ENCODE measurements at regions not wholly inside any gene's neighbourhood (a gene's known extent, or its start where the extent isn't known, plus 50 kb on each side); places are given as distances from the start of the nearest gene placed in this dataset.
A peak's percentile ranks its signal among the peaks of the same experiment; 100 is the strongest.

GRCh38 chr21:35324372-35325220, 275.5 kb upstream of the RUNX1 start:
- POLR2A ChIA-PET: no interaction called here
- Mint-ChIP-seq H3K36me3 (no peaks in the 10 kb centered on the region), H3K9me3 (no peaks in the 10 kb centered on the region), H3K27ac (no peak overlapping the region), H3K4me3 (no peak overlapping the region), H3K27me3 (peaks cover 0 to 2% (median 0%) of the 10 kb centered on the region in 5 donors), H3K4me1 (no peaks in the 10 kb centered on the region)
- ATAC-seq (no peak), DNase-seq (no peak)

- Mint-ChIP-seq H3K4me1 (no peaks in the 10 kb centered on the region), H3K27ac (no peak overlapping the region), H3K4me3 (no peak overlapping the region), H3K27me3 (peaks cover 0 to 2% (median 0%) of the 10 kb centered on the region in 5 donors), H3K36me3 (no peaks in the 10 kb centered on the region), H3K9me3 (no peaks in the 10 kb centered on the region)
- ATAC-seq: no peak
- DNase-seq: no peak
- POLR2A ChIA-PET: no interaction called here
These were observed 274.8 kb upstream of the RUNX1 start for GRCh38 chr21:35323947-35324346.

- peaks cover 0 to 2% (median 0%) of the 10 kb centered on the region in 5 donors for H3K27me3 Mint-ChIP-seq
- ATAC-seq: no peak
- H3K27ac Mint-ChIP-seq: no peak overlapping the region
- no peaks in the 10 kb centered on the region for H3K4me1 Mint-ChIP-seq
- no peaks in the 10 kb centered on the region for H3K36me3 Mint-ChIP-seq
- no peak overlapping the region for H3K4me3 Mint-ChIP-seq
- DNase-seq: no peak
- no peaks in the 10 kb centered on the region for H3K9me3 Mint-ChIP-seq
- POLR2A ChIA-PET: no interaction called here
These were observed 272.5 kb upstream of the RUNX1 start for GRCh38 chr21:35321322-35322200.

- Mint-ChIP-seq H3K27me3 (no peaks in the 10 kb centered on the region), H3K4me1 (no peaks in the 10 kb centered on the region), H3K4me3 (no peak overlapping the region), H3K36me3 (no peaks in the 10 kb centered on the region), H3K9me3 (no peaks in the 10 kb centered on the region), H3K27ac (no peak overlapping the region)
- no peak for DNase-seq
- no peak for ATAC-seq
- POLR2A ChIA-PET: no interaction called here
These were observed 270.7 kb upstream of the RUNX1 start for GRCh38 chr21:35319684-35320283.

GRCh38 chr21:35316933-35317332, 267.8 kb upstream of the RUNX1 start:
- H3K4me1 Mint-ChIP-seq: no peaks in the 10 kb centered on the region
- POLR2A ChIA-PET: no interaction called here
- ATAC-seq (no peak), DNase-seq (no peak)
- H3K27me3 Mint-ChIP-seq: peaks cover 0 to 2% (median 0%) of the 10 kb centered on the region in 5 donors
- H3K36me3 Mint-ChIP-seq: no peaks in the 10 kb centered on the region
- H3K27ac Mint-ChIP-seq: no peak overlapping the region
- no peaks in the 10 kb centered on the region for H3K9me3 Mint-ChIP-seq
- no peak overlapping the region for H3K4me3 Mint-ChIP-seq

GRCh38 chr21:35316456-35316855, 267.4 kb upstream of the RUNX1 start:
- no peak overlapping the region for H3K27ac Mint-ChIP-seq
- ATAC-seq (no peak), DNase-seq (no peak)
- no peaks in the 10 kb centered on the region for H3K9me3 Mint-ChIP-seq
- no peaks in the 10 kb centered on the region for H3K4me1 Mint-ChIP-seq
- peaks cover 0 to 2% (median 0%) of the 10 kb centered on the region in 5 donors for H3K27me3 Mint-ChIP-seq
- no peak overlapping the region for H3K4me3 Mint-ChIP-seq
- POLR2A ChIA-PET: no interaction called here
- no peaks in the 10 kb centered on the region for H3K36me3 Mint-ChIP-seq

GRCh38 chr21:35314857-35315582, 265.9 kb upstream of the RUNX1 start:
- H3K36me3 Mint-ChIP-seq: no peaks in the 10 kb centered on the region
- H3K27me3 Mint-ChIP-seq: peaks cover 0 to 2% (median 0%) of the 10 kb centered on the region in 5 donors
- no peaks in the 10 kb centered on the region for H3K4me1 Mint-ChIP-seq
- ATAC-seq (no peak), DNase-seq (no peak)
- no peak overlapping the region for H3K27ac Mint-ChIP-seq
- no peak overlapping the region for H3K4me3 Mint-ChIP-seq
- POLR2A ChIA-PET: interaction anchor here (1.0 kb wide), 1 partner anchor 11 kb away, joined by 4 read pairs; no protein-coding TSS in a partner anchor
- no peaks in the 10 kb centered on the region for H3K9me3 Mint-ChIP-seq

- Mint-ChIP-seq H3K27me3 (peaks cover 0 to 2% (median 0%) of the 10 kb centered on the region in 5 donors), H3K9me3 (peaks cover 0 to 10% (median 0%) of the 10 kb centered on the region in 9 donors), H3K4me1 (no peaks in the 10 kb centered on the region), H3K27ac (no peak overlapping the region), H3K4me3 (no peak overlapping the region), H3K36me3 (no peaks in the 10 kb centered on the region)
- ATAC-seq (no peak), DNase-seq (no peak)
- POLR2A ChIA-PET: no interaction called here
These were observed 262.9 kb upstream of the RUNX1 start for GRCh38 chr21:35311985-35312384.

- H3K36me3 Mint-ChIP-seq: no peaks in the 10 kb centered on the region
- DNase-seq (no peak), ATAC-seq (no peak)
- no peaks in the 10 kb centered on the region for H3K4me1 Mint-ChIP-seq
- H3K27ac Mint-ChIP-seq: peak overlapping the region in 1 of 10 donors; percentile 68
- peaks cover 0 to 9% (median 1%) of the 10 kb centered on the region in 5 donors for H3K27me3 Mint-ChIP-seq
- POLR2A ChIA-PET: no interaction called here
- H3K4me3 Mint-ChIP-seq: no peak overlapping the region
- peaks cover 0 to 10% (median 0%) of the 10 kb centered on the region in 9 donors for H3K9me3 Mint-ChIP-seq
These were observed 260.2 kb upstream of the RUNX1 start for GRCh38 chr21:35309316-35309715.

GRCh38 chr21:35303085-35303484, 254.0 kb upstream of the RUNX1 start:
- no peak for ATAC-seq
- DNase-seq: no peak
- H3K4me3 Mint-ChIP-seq: no peak overlapping the region
- peaks cover 0 to 3% (median 0%) of the 10 kb centered on the region in 9 donors for H3K9me3 Mint-ChIP-seq
- H3K27ac Mint-ChIP-seq: no peak overlapping the region
- peaks cover 0 to 9% (median 4%) of the 10 kb centered on the region in 5 donors for H3K27me3 Mint-ChIP-seq
- no peaks in the 10 kb centered on the region for H3K36me3 Mint-ChIP-seq
- POLR2A ChIA-PET: no interaction called here
- H3K4me1 Mint-ChIP-seq: no peaks in the 10 kb centered on the region

GRCh38 chr21:35298757-35299156, 249.7 kb upstream of the RUNX1 start:
- no peak overlapping the region for H3K27ac Mint-ChIP-seq
- no peaks in the 10 kb centered on the region for H3K9me3 Mint-ChIP-seq
- peaks cover 0 to 4% (median 0%) of the 10 kb centered on the region in 5 donors for H3K27me3 Mint-ChIP-seq
- POLR2A ChIA-PET: no interaction called here
- H3K4me1 Mint-ChIP-seq: peaks cover 6 to 14% (median 10%) of the 10 kb centered on the region in 4 donors
- H3K36me3 Mint-ChIP-seq: no peaks in the 10 kb centered on the region
- no peak overlapping the region for H3K4me3 Mint-ChIP-seq
- DNase-seq (no peak), ATAC-seq (no peak)

- no peak for DNase-seq
- H3K36me3 Mint-ChIP-seq: no peaks in the 10 kb centered on the region
- POLR2A ChIA-PET: no interaction called here
- ATAC-seq: no peak
- H3K9me3 Mint-ChIP-seq: no peaks in the 10 kb centered on the region
- H3K4me1 Mint-ChIP-seq: peaks cover 6 to 14% (median 10%) of the 10 kb centered on the region in 4 donors
- H3K4me3 Mint-ChIP-seq: no peak overlapping the region
- peak overlapping the region in 1 of 10 donors; percentile 63 for H3K27ac Mint-ChIP-seq
- peaks cover 0 to 4% (median 0%) of the 10 kb centered on the region in 5 donors for H3K27me3 Mint-ChIP-seq
These were observed 248.6 kb upstream of the RUNX1 start for GRCh38 chr21:35297665-35298064.

Data from naive thymus-derived CD8-positive, alpha-beta T cell (primary cell).